ENCODE measurements at regions not wholly inside any gene's neighbourhood (a gene's known extent, or its start where the extent isn't known, plus 50 kb on each side); places are given as distances from the start of the nearest gene placed in this dataset.

- Histone ChIP-seq H3K27me3 (no peaks in the 10 kb centered on the region), H3K4me1 (no peaks in the 10 kb centered on the region), H3K4me3 (no peak overlapping the region), H3K9me3 (no peaks in the 10 kb centered on the region), H3K27ac (no peak overlapping the region), H3K36me3 (no peaks in the 10 kb centered on the region)
- no peak for DNase-seq (ENCODE audit: low spot score in 2 of 2)
- intact Hi-C loops (cut with DNase I), result no loop called here
- TF ChIP-seq CTCF (IDR thresholded peaks at IDR 0.05), result no peak
Observed at GRCh38 chr20:57053793-57054552, 212.5 kb downstream of the BMP7 start.

- Histone ChIP-seq H3K9me3 (no peaks in the 10 kb centered on the region), H3K27me3 (no peaks in the 10 kb centered on the region), H3K27ac (no peak overlapping the region), H3K4me1 (no peaks in the 10 kb centered on the region), H3K4me3 (no peak overlapping the region), H3K36me3 (no peaks in the 10 kb centered on the region)
- no peak for DNase-seq (ENCODE audit: low spot score in 2 of 2)
- TF ChIP-seq CTCF (IDR thresholded peaks at IDR 0.05), result no peak
- intact Hi-C loops (cut with DNase I), result no loop called here
Observed at GRCh38 chr20:57055345-57055744, 211.1 kb downstream of the BMP7 start.

- intact Hi-C loops (cut with DNase I), result no loop called here
- no peaks in the 10 kb centered on the region for H3K4me1 ChIP-seq
- no peaks in the 10 kb centered on the region for H3K27me3 ChIP-seq
- no peak for DNase-seq (ENCODE audit: low spot score in 2 of 2)
- H3K36me3 ChIP-seq, result no peaks in the 10 kb centered on the region
- no peak overlapping the region for H3K4me3 ChIP-seq
- no peak overlapping the region for H3K27ac ChIP-seq
- H3K9me3 ChIP-seq, result no peaks in the 10 kb centered on the region
- no peak for TF ChIP-seq CTCF (IDR thresholded peaks at IDR 0.05)
Observed at GRCh38 chr20:57056651-57057050, 209.8 kb downstream of the BMP7 start.

GRCh38 chr20:57059055-57059596 lies 207.3 kb downstream of the BMP7 start:
- H3K4me3 ChIP-seq, result no peak overlapping the region
- no peaks in the 10 kb centered on the region for H3K4me1 ChIP-seq
- H3K27me3 ChIP-seq, result no peaks in the 10 kb centered on the region
- TF ChIP-seq CTCF (IDR thresholded peaks at IDR 0.05), result no peak
- no peak overlapping the region for H3K27ac ChIP-seq
- H3K36me3 ChIP-seq, result no peaks in the 10 kb centered on the region
- no peak for DNase-seq (ENCODE audit: low spot score in 2 of 2)
- H3K9me3 ChIP-seq, result no peaks in the 10 kb centered on the region
- intact Hi-C loops (cut with DNase I), result no loop called here

GRCh38 chr20:57060407-57061050 lies 205.9 kb downstream of the BMP7 start:
- H3K9me3 ChIP-seq, result no peaks in the 10 kb centered on the region
- H3K27ac ChIP-seq, result no peak overlapping the region
- no peak overlapping the region for H3K4me3 ChIP-seq
- H3K36me3 ChIP-seq, result no peaks in the 10 kb centered on the region
- TF ChIP-seq CTCF (IDR thresholded peaks at IDR 0.05), result no peak
- intact Hi-C loops (cut with DNase I), result no loop called here
- no peaks in the 10 kb centered on the region for H3K4me1 ChIP-seq
- DNase-seq (ENCODE audit: low spot score in 2 of 2), result no peak
- H3K27me3 ChIP-seq, result no peaks in the 10 kb centered on the region

All from ascending aorta (tissue), 2 donors.